Prostate gland (tissue), 2 donors: ENCODE measurements at regions not wholly inside any gene's neighbourhood (a gene's known extent, or its start where the extent isn't known, plus 50 kb on each side); places are given as distances from the start of the nearest gene placed in this dataset.

Source experiments
- CTCF ChIP-seq, 4 experiments: fragments of 200-600 bp in 2 of 4; fragments of 450-650 bp in 2 of 4; sonication (generic) in 2 of 4; IDR thresholded peaks; 1 replicate in 3 of 4; 2 replicates in 1 of 4; pipeline ENCODE4 v1.5.1; 2016 to 2019; ENCODE audit warnings: antibody characterized with exemption in 4 of 4, mild to moderate bottlenecking in 2 of 4, moderate library complexity in 2 of 4
- POLR2AphosphoS5 ChIP-seq: sonication (generic); formaldehyde crosslinking; IDR thresholded peaks from one replicate; pipeline ENCODE4 v1.6.1; 2017; ENCODE audit warnings: antibody characterized with exemption

- TF ChIP-seq POLR2AphosphoS5 (no peak), CTCF (IDR thresholded peaks at IDR 0.05) (no peak)
Measured at GRCh38 chr20:37642246-37642645, 51.6 kb upstream of the CTNNBL1 start.
